ENCODE measurements at regions not wholly inside any gene's neighbourhood (a gene's known extent, or its start where the extent isn't known, plus 50 kb on each side); places are given as distances from the start of the nearest gene placed in this dataset.

GRCh38 chr14:99342204-99342603 lies 70.2 kb upstream of the BCL11B start:
- TF ChIP-seq, protein P1, sequence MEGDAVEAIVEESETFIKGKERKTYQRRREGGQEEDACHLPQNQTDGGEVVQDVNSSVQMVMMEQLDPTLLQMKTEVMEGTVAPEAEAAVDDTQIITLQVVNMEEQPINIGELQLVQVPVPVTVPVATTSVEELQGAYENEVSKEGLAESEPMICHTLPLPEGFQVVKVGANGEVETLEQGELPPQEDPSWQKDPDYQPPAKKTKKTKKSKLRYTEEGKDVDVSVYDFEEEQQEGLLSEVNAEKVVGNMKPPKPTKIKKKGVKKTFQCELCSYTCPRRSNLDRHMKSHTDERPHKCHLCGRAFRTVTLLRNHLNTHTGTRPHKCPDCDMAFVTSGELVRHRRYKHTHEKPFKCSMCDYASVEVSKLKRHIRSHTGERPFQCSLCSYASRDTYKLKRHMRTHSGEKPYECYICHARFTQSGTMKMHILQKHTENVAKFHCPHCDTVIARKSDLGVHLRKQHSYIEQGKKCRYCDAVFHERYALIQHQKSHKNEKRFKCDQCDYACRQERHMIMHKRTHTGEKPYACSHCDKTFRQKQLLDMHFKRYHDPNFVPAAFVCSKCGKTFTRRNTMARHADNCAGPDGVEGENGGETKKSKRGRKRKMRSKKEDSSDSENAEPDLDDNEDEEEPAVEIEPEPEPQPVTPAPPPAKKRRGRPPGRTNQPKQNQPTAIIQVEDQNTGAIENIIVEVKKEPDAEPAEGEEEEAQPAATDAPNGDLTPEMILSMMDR (IDR thresholded peaks at IDR 0.05): no peak
- no peak for TF ChIP-seq POLR2A (IDR thresholded peaks at IDR 0.05)
